IMR-90 (cell line): ENCODE measurements at regions not wholly inside any gene's neighbourhood (a gene's known extent, or its start where the extent isn't known, plus 50 kb on each side); places are given as distances from the start of the nearest gene placed in this dataset.

Source experiments
- BHLHE40 ChIP-seq: fragments of 150-350 bp; IDR thresholded peaks from 2 replicates; pipeline ENCODE4 v1.6.1; 2016; ENCODE audit warnings: mild to moderate bottlenecking, low read depth, low read length
- CTCF ChIP-seq: conservative IDR thresholded peaks from 2 replicates; pipeline ENCODE4 v1.5.1; 2012; ENCODE audit warnings: mild to moderate bottlenecking, low read depth, low read length, improper control_type of control experiment
- ELK1 ChIP-seq: fragments of 150-350 bp; IDR thresholded peaks from 2 replicates; pipeline ENCODE4 v1.6.1; 2016; ENCODE audit warnings: low read depth, mild to moderate bottlenecking, low read length, moderate library complexity, borderline replicate concordance
- FOS ChIP-seq: fragments of 150-350 bp; IDR thresholded peaks from 2 replicates; pipeline ENCODE4 v1.6.1; 2016; ENCODE audit warnings: low read depth, low read length
- MAFK ChIP-seq: IDR thresholded peaks from 2 replicates; pipeline ENCODE4 v1.6.1; 2012; ENCODE audit warnings: low read depth, low read length, improper control_type of control experiment
- MAZ ChIP-seq: IDR thresholded peaks from 2 replicates; pipeline ENCODE4 v1.6.1; 2012; ENCODE audit warnings: low read depth, mild to moderate bottlenecking, low read length, improper control_type of control experiment, moderate library complexity, borderline replicate concordance
- POLR2A ChIP-seq: IDR thresholded peaks from 2 replicates; pipeline ENCODE4 v1.6.1; 2012; ENCODE audit warnings: mild to moderate bottlenecking, low read depth, low read length
- RAD21 ChIP-seq: IDR thresholded peaks from 2 replicates; pipeline ENCODE4 v1.6.1; 2012; ENCODE audit warnings: low read length, improper control_type of control experiment
- RCOR1 ChIP-seq: IDR thresholded peaks from 2 replicates; pipeline ENCODE4 v1.6.1; 2012; ENCODE audit warnings: mild to moderate bottlenecking, low read length, improper control_type of control experiment; ENCODE audit not compliant: insufficient replicate concordance
- RFX5 ChIP-seq: IDR thresholded peaks from 2 replicates; pipeline ENCODE4 v1.8.0; 2012; ENCODE audit warnings: low read depth, mild to moderate bottlenecking, low read length, moderate library complexity
- SMC3 ChIP-seq: fragments of 150-350 bp; IDR thresholded peaks from 2 replicates; pipeline ENCODE4 v1.6.1; 2016; ENCODE audit warnings: low read depth, mild to moderate bottlenecking, antibody characterized with exemption, low read length, moderate library complexity

GRCh38 chr7:84603545-84603944, 409.0 kb upstream of the SEMA3A start:
- no peak for TF ChIP-seq ELK1
- no peak for TF ChIP-seq CTCF
- TF ChIP-seq SMC3, result no peak
- no peak for TF ChIP-seq MAFK
- TF ChIP-seq POLR2A, result no peak
- TF ChIP-seq FOS, result no peak
- TF ChIP-seq RAD21, result no peak
- TF ChIP-seq MAZ, result no peak
- TF ChIP-seq BHLHE40, result no peak
- no peak for TF ChIP-seq RFX5
- no peak for TF ChIP-seq RCOR1
